HepG2 (cell line): ENCODE measurements at regions not wholly inside any gene's neighbourhood (a gene's known extent, or its start where the extent isn't known, plus 50 kb on each side); places are given as distances from the start of the nearest gene placed in this dataset.

Source experiments
- ATAC-seq: fragments of 200-7000 bp; cut with Tn5 transposase; 3 replicates; pipeline ENCODE4 v1.9.1; 2020; ENCODE audit warnings: mild to moderate bottlenecking, moderate library complexity
- BruUV-seq: library from RNA; stranded (reverse); fragments of 400-500 nt; replicated peaks from 2 replicates; lab custom pipeline; 2021; lab: Mats Ljungman, UMichigan
- CTCF ChIA-PET: fragments of 300-600 bp; formaldehyde crosslinking; extraction: SDS; loops from one replicate; lab custom pipeline; 2021; ENCODE audit warnings: low total read pairs, inconsistent platforms, low intra/inter-chr PET ratio; lab: Yijun Ruan, JAX
- POLR2A ChIA-PET: fragments of 350-600 bp; sonication (Branson Sonifier 250); formaldehyde crosslinking; loops from one replicate; lab custom pipeline; 2020; ENCODE audit warnings: antibody characterized with exemption, inconsistent platforms; lab: Yijun Ruan, JAX
- DNase-seq: peaks from one replicate; pipeline ENCODE4 v3.0.0-alpha.2; 2015; ENCODE audit warnings: low spot score
- FAIRE-seq: peaks from 3 replicates; lab custom pipeline; 2011; peaks lifted over from hg19 to GRCh38; lab: Jason Lieb, UNC
- H2AFZ ChIP-seq: one replicate; pipeline ENCODE4 v1.6.1; 2011; ENCODE audit warnings: low read length, inconsistent platforms
- H3K27ac ChIP-seq: fragments of 300-600 bp; 3 replicates; pipeline ENCODE4 v1.8.0; 2011; ENCODE audit warnings: mixed run types, mild to moderate bottlenecking, mixed read lengths, low read length, inconsistent platforms; ENCODE audit not compliant: insufficient read depth; ENCODE audit errors: extremely low read length
- H3K27me3 ChIP-seq, 2 experiments: fragments of 200-600 bp in 1 of 2; 2 replicates in 1 of 2; 3 replicates in 1 of 2; pipeline versions ENCODE4 v1.6.0 to v1.8.0; 2011; ENCODE audit warnings: low read length in 2 of 2, mild to moderate bottlenecking in 2 of 2, moderate library complexity in 2 of 2, inconsistent platforms in 1 of 2; ENCODE audit not compliant: insufficient read depth in 2 of 2, control insufficient read depth in 1 of 2
- H3K36me3 ChIP-seq, 2 experiments: fragments of 200-600 bp in 1 of 2; replicated peaks in 1 of 2; 2 replicates in 1 of 2; 3 replicates in 1 of 2; pipeline versions ENCODE4 v1.5.1 to v1.8.0; 2011; ENCODE audit warnings: low read length in 2 of 2, inconsistent platforms in 1 of 2; ENCODE audit not compliant: insufficient read depth in 2 of 2, control insufficient read depth in 1 of 2
- H3K4me1 ChIP-seq: 2 replicates; pipeline ENCODE4 v1.5.1; 2012; ENCODE audit warnings: low read length, inconsistent platforms; ENCODE audit not compliant: insufficient read depth
- H3K4me2 ChIP-seq: 2 replicates; pipeline ENCODE4 v1.6.0; 2011; ENCODE audit warnings: low read depth, low read length, inconsistent platforms
- H3K4me3 ChIP-seq, 3 experiments: fragments of 200-600 bp in 1 of 3; sonication (generic), shearing (Covaris generic) in 1 of 3; replicated peaks in 1 of 3; 2 replicates each; pipeline ENCODE4 v1.5.1; 2011 to 2016; ENCODE audit warnings: low read length in 3 of 3, inconsistent platforms in 2 of 3, low read depth in 2 of 3, mild to moderate bottlenecking in 2 of 3, control low read depth in 1 of 3, mixed read lengths in 1 of 3; ENCODE audit not compliant: insufficient read depth in 1 of 3
- H3K79me2 ChIP-seq: one replicate; pipeline ENCODE4 v1.6.1; 2011; ENCODE audit warnings: low read length, inconsistent platforms; ENCODE audit not compliant: insufficient read depth
- H3K9ac ChIP-seq: 2 replicates; pipeline ENCODE4 v1.6.0; 2011; ENCODE audit warnings: mild to moderate bottlenecking, low read depth, low read length, inconsistent platforms; ENCODE audit not compliant: insufficient read depth
- H3K9me3 ChIP-seq: 2 replicates; pipeline ENCODE4 v1.5.1; 2012; ENCODE audit warnings: mild to moderate bottlenecking, low read length
- H4K20me1 ChIP-seq: 2 replicates; pipeline ENCODE4 v1.6.0; 2011; ENCODE audit warnings: inconsistent platforms, mild to moderate bottlenecking, low read length, moderate library complexity; ENCODE audit not compliant: insufficient read depth
- PAF1 ChIP-seq: IDR thresholded peaks from 2 replicates; pipeline ENCODE4 v1.6.1; 2016; ENCODE audit warnings: missing genetic modification reagents, missing compliant biosample characterization
- PITX1 ChIP-seq: sonication (generic); formaldehyde crosslinking; IDR thresholded peaks from 2 replicates; pipeline ENCODE4 v1.5.1; 2020; ENCODE audit warnings: mild to moderate bottlenecking, missing genetic modification reagents
- PRDM4 ChIP-seq: sonication (generic); formaldehyde crosslinking; IDR thresholded peaks from 2 replicates; pipeline ENCODE4 v1.9.0; 2021; ENCODE audit warnings: missing genetic modification reagents, borderline replicate concordance
- REST ChIP-seq, 2 experiments: IDR thresholded peaks; 2 replicates each; pipeline ENCODE4 v1.6.1; 2011 to 2012; ENCODE audit warnings: low read length in 2 of 2, borderline replicate concordance in 1 of 2, low read depth in 1 of 2, mild to moderate bottlenecking in 1 of 2, moderate library complexity in 1 of 2
- TCF12 ChIP-seq, 2 experiments: fragments of 450-650 bp in 1 of 2; sonication (generic) in 1 of 2; formaldehyde crosslinking in 1 of 2; IDR thresholded peaks; 2 replicates each; pipeline versions ENCODE4 v1.6.1 to v1.8.0; 2017 to 2022; ENCODE audit warnings: antibody characterized with exemption in 1 of 2, mild to moderate bottlenecking in 1 of 2, missing genetic modification reagents in 1 of 2, moderate library complexity in 1 of 2
- TRAFD1 ChIP-seq: sonication (generic); formaldehyde crosslinking; IDR thresholded peaks from 2 replicates; pipeline ENCODE4 v1.5.1; 2020; ENCODE audit warnings: missing genetic modification reagents, mild to moderate bottlenecking, borderline replicate concordance
- ZBTB49 ChIP-seq: sonication (generic); formaldehyde crosslinking; IDR thresholded peaks from 2 replicates; pipeline ENCODE4 v1.4.0; 2020; ENCODE audit warnings: missing genetic modification reagents, borderline replicate concordance
- ZFP82 ChIP-seq: sonication (generic); formaldehyde crosslinking; IDR thresholded peaks from 2 replicates; pipeline ENCODE4 v1.5.1; 2020; ENCODE audit warnings: mild to moderate bottlenecking, missing genetic modification reagents, borderline replicate concordance
- ZFYVE20 ChIP-seq: sonication (generic); formaldehyde crosslinking; IDR thresholded peaks from 2 replicates; pipeline ENCODE4 v1.8.0; 2023; ENCODE audit warnings: low read depth, mild to moderate bottlenecking, moderate library complexity, missing genetic modification reagents, borderline replicate concordance
- ZNF354B ChIP-seq: sonication (generic); formaldehyde crosslinking; IDR thresholded peaks from 2 replicates; pipeline ENCODE4 v1.8.0; 2022; ENCODE audit warnings: mild to moderate bottlenecking, missing genetic modification reagents
- ZNF580 ChIP-seq: IDR thresholded peaks from 2 replicates; pipeline ENCODE4 v1.6.1; 2016; ENCODE audit warnings: low read depth, borderline replicate concordance
- ZNF670 ChIP-seq: sonication (generic); formaldehyde crosslinking; IDR thresholded peaks from 2 replicates; pipeline ENCODE4 v1.8.0; 2022; ENCODE audit warnings: mild to moderate bottlenecking, missing genetic modification reagents, borderline replicate concordance
- ZNF713 ChIP-seq: sonication (generic); formaldehyde crosslinking; IDR thresholded peaks from 2 replicates; pipeline ENCODE4 v1.4.0; 2020; ENCODE audit warnings: mild to moderate bottlenecking, missing genetic modification reagents
- WGBS: methylation state at CpG from one replicate; pipeline ENCODE4 v1.1.6; 2017; ENCODE audit warnings: low lambda C conversion rate; 5-methylcytosine and 5-hydroxymethylcytosine counted together
- in situ Hi-C: cut with HindIII; loops from 2 replicates; pipeline ENCODE4 v1.10.0; 2017; ENCODE audit warnings: low pct_unique_long_range_greater_than_20kb; ENCODE audit not compliant: extremely low pct_ligation_motif_present
- intact Hi-C: fragments of 100-400 bp; cut with micrococcal nuclease; formaldehyde crosslinking; loops from one replicate; pipeline ENCODE4 v1.10.0; 2022; ENCODE audit not compliant: unreplicated experiment

- ChIA-PET CTCF (no interaction called here), POLR2A (no interaction called here)
- no peak overlapping the region for H3K9ac ChIP-seq
- no peaks in the 10 kb centered on the region for H3K79me2 ChIP-seq
- no peak overlapping the region for H3K27ac ChIP-seq
- H3K4me3 ChIP-seq, result no peak overlapping the region
- no peaks in the 10 kb centered on the region for H4K20me1 ChIP-seq
- BruUV-seq, result no TSS peak
- DNase-seq (no peak), ATAC-seq (no peak), FAIRE-seq (no peak)
- H2AFZ ChIP-seq, result no peak overlapping the region
- intact Hi-C loops, result loop anchor here (10.0 kb wide), 1 partner anchor 1278 kb away; no protein-coding TSS in a partner anchor
- no peaks in the 10 kb centered on the region for H3K4me1 ChIP-seq
- H3K36me3 ChIP-seq, result no peaks in the 10 kb centered on the region
- WGBS, result 14% methylated on average over 7 of the region's 7 CpGs
- peaks cover 2 to 11% of the 10 kb centered on the region in 2 experiments; a peak in 3 of 5 replicates for H3K27me3 ChIP-seq
- H3K4me2 ChIP-seq, result no peak overlapping the region
- H3K9me3 ChIP-seq, result no peaks in the 10 kb centered on the region
- in situ Hi-C loops, result no loop called here
- no peak for TF ChIP-seq ZNF670
- TF ChIP-seq ZFYVE20 (CRISPR knock-in tag), result no peak
- TF ChIP-seq REST (IDR thresholded peaks at IDR 0.05; ENCODE audit: borderline replicate concordance in 1 of 2, low read depth in 1 of 2, low read length in 2 of 2), result no peak
- no peak for TF ChIP-seq TRAFD1 (CRISPR knock-in tag)
- TF ChIP-seq ZNF580, result no peak
- TF ChIP-seq PAF1 (CRISPR knock-in tag), result no peak
- no peak for TF ChIP-seq ZBTB49 (CRISPR knock-in tag)
- no peak for TF ChIP-seq PRDM4 (CRISPR knock-in tag)
- no peak for TF ChIP-seq ZNF713 (CRISPR knock-in tag)
- no peak for TF ChIP-seq TCF12 (IDR thresholded peaks at IDR 0.05)
- no peak for TF ChIP-seq TCF12 (CRISPR knock-in tag; IDR thresholded peaks at IDR 0.05)
- TF ChIP-seq ZFP82 (CRISPR knock-in tag), result no peak
- TF ChIP-seq ZNF354B, result no peak
- no peak for TF ChIP-seq PITX1 (CRISPR knock-in tag)
Measured at GRCh38 chr3:141816958-141817357, 53.8 kb downstream of the GRK7 start.
